ENCODE measurements at regions not wholly inside any gene's neighbourhood (a gene's known extent, or its start where the extent isn't known, plus 50 kb on each side); places are given as distances from the start of the nearest gene placed in this dataset.

DNA sequence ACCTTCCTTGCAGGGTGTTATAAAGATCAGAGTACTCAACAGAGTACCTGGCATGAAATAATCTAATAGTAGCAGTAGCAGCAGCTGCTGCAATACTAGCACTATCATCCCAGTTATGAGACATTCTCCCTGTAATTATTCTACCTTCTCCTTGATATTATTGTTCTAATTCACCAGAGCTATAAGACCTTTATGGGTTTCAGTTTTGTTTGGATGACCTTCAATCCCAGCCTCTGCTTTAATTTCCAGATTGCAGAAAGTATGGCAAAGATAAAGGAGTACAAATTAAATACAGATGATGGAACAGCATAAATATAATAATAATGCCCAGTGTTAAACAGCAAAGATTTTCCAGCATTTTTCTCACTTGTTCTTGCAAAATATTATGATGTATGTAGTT is 150.5 kb upstream of the MYLIP start:
- TF ChIP-seq, protein P1, sequence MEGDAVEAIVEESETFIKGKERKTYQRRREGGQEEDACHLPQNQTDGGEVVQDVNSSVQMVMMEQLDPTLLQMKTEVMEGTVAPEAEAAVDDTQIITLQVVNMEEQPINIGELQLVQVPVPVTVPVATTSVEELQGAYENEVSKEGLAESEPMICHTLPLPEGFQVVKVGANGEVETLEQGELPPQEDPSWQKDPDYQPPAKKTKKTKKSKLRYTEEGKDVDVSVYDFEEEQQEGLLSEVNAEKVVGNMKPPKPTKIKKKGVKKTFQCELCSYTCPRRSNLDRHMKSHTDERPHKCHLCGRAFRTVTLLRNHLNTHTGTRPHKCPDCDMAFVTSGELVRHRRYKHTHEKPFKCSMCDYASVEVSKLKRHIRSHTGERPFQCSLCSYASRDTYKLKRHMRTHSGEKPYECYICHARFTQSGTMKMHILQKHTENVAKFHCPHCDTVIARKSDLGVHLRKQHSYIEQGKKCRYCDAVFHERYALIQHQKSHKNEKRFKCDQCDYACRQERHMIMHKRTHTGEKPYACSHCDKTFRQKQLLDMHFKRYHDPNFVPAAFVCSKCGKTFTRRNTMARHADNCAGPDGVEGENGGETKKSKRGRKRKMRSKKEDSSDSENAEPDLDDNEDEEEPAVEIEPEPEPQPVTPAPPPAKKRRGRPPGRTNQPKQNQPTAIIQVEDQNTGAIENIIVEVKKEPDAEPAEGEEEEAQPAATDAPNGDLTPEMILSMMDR (IDR thresholded peaks at IDR 0.05; ENCODE audit: low read depth, low read length, missing control alignments), result no peak
- DNase-seq (ENCODE audit: extremely low read depth, low read depth), result no peak
- no peak overlapping the region for H3K4me3 ChIP-seq (replicated peaks; ENCODE audit: low read depth, low read length)

DNA sequence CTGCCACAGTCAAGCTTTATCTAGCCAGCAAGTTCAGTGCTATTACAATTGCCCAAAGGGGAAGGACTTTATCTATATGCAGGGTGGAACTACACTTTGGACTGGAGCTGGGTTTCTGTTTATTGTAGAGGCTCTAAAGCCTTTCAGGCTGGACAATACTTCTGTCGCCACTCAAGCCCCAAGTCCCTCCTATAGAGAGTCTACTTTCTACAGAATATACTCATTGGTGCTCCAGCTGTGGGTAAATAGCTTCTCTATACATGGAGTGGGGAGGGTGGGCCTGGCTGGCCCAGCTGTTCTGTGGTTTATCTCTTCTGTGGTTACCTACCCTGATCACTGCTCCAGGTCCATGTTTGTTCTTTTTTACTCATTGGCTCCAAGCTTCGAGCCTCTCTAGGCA is 151.8 kb upstream of the MYLIP start:
- TF ChIP-seq, protein P1 (IDR thresholded peaks at IDR 0.05; ENCODE audit: low read depth, low read length, missing control alignments), result no peak
- DNase-seq (ENCODE audit: extremely low read depth, low read depth), result no peak
- no peak overlapping the region for H3K4me3 ChIP-seq (replicated peaks; ENCODE audit: low read depth, low read length)

DNA sequence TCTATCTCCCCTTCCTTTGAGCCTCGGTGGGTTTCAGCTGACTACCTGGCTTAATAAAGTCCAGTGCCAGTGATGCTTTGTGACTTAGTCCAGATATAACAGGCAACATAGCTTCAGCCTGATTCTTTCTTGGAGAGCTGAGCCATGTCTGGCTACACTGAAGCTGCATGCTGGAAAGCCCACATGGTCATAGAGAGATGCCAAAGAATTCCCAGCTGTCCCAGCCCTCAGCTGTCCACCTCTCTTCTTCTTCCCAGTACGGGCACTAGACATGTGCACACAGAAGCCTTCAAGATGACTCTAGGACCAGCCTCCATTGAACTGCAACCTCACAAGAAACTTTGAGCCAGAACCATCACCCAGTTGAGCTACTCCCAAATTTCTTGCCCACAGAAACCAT is 154.1 kb upstream of the MYLIP start:
- TF ChIP-seq, protein P1 (IDR thresholded peaks at IDR 0.05; ENCODE audit: low read depth, low read length, missing control alignments), result no peak
- H3K4me3 ChIP-seq (replicated peaks; ENCODE audit: low read depth, low read length), result no peak overlapping the region
- no peak for DNase-seq (ENCODE audit: extremely low read depth, low read depth)

DNA sequence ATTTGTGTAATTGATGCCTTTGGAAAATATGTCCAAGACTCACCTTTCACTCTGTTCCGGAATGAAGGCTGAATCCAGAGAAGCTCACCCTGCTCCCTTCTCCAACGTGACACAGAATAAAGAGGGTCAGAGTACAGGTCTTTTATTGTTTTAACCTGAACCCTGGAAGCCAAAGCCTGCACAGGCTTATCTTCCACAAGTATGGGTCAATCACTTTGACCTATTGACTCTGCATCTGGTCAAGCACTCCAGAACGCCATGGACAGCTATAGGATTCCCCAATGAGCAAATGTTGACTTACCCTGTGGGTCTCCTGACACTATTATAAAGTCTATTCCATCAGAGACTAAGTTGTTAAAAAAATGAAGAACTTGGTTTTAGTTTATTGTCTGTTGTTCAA is 158.4 kb upstream of the MYLIP start:
- no peak for DNase-seq (ENCODE audit: extremely low read depth, low read depth)
- TF ChIP-seq, protein P1 (IDR thresholded peaks at IDR 0.05; ENCODE audit: low read depth, low read length, missing control alignments), result no peak

DNA sequence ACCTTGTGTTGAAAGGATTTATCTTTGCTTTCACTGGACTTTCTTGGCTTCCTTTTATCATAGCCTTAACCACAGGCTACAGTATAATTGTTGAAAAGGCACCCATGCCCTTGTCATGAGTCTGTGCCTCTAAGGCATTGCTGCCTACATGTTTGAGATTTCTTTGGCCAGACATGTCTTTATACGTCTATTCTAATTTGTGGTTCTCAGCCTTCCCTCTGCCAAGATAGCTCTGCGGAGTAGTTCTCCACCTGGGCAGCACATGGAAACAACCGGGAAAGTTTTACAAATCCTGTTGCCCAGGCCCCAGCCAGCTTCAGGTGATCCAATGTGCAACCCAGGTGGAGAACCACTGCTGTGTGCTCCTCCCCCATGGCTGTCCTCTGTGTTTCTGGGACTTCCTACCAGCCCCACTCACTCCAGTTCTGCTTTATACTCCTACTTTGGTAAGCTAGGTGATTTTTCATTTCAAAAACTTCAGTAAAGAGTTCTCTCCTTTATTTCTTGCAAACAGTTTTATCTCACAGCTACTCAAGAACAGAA is 159.6 kb upstream of the MYLIP start:
- no peak overlapping the region for H3K4me3 ChIP-seq (replicated peaks; ENCODE audit: low read depth, low read length)
- no peak for DNase-seq (ENCODE audit: extremely low read depth, low read depth)
- TF ChIP-seq, protein P1 (IDR thresholded peaks at IDR 0.05; ENCODE audit: low read depth, low read length, missing control alignments), result no peak

More for the DNA sequence above, 158.4 kb upstream of the MYLIP start:
- no peak overlapping the region for H3K4me3 ChIP-seq (replicated peaks; ENCODE audit: low read depth, low read length)

DNA sequence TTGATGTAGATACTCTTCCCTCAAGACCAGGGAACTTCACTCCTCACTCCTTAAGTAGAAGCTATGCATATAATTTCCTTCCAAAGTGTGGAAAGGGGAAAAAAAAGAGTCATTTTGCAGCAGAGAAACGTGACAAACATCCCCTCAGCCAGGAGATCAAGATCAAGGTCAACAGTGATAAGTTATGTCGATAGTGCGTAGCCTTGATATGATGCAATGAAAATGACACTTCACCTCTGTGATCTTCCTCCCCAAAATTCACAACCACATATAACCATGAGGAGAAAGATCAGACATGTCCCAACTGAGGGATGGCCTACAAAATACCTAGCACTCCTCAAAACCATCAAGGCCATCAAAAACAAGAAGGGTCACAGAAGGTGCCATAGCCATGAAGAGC is 160.4 kb upstream of the MYLIP start:
- TF ChIP-seq, protein P1 (IDR thresholded peaks at IDR 0.05; ENCODE audit: low read depth, low read length, missing control alignments), result no peak

DNA sequence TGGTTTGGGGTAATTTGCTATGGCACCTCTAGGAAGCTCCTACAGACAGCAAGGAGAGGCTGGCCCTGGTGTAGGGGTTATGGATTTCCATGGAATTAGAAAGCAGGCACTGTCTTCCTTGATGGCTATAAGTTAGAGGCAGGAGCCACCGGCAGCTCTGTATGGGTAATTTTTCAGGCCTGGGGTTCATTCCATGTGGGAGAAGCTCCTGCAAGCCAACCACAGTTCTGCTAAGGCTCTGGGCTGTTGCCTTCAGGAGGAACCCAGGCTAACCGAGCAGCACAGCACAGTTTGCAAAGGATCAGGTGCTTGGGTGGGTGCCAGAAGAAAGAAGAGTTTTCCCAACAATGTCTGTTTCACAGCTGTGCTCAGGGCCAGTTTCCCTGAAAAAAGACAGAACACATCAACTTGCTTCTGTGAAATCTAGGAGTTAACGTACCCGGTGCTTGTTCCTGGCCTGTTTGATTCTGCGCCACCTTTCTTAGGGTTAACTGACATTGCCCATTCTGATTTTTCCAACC is 162.8 kb upstream of the MYLIP start:
- H3K4me3 ChIP-seq (replicated peaks; ENCODE audit: low read depth, low read length), result no peak overlapping the region
- TF ChIP-seq, protein P1 (IDR thresholded peaks at IDR 0.05; ENCODE audit: low read depth, low read length, missing control alignments), result no peak
- no peak for DNase-seq (ENCODE audit: extremely low read depth, low read depth)

More for the DNA sequence above, 160.4 kb upstream of the MYLIP start:
- no peak for DNase-seq (ENCODE audit: extremely low read depth, low read depth)
- no peak overlapping the region for H3K4me3 ChIP-seq (replicated peaks; ENCODE audit: low read depth, low read length)
